ENCODE measurements at regions not wholly inside any gene's neighbourhood (a gene's known extent, or its start where the extent isn't known, plus 50 kb on each side); places are given as distances from the start of the nearest gene placed in this dataset.

DNA sequence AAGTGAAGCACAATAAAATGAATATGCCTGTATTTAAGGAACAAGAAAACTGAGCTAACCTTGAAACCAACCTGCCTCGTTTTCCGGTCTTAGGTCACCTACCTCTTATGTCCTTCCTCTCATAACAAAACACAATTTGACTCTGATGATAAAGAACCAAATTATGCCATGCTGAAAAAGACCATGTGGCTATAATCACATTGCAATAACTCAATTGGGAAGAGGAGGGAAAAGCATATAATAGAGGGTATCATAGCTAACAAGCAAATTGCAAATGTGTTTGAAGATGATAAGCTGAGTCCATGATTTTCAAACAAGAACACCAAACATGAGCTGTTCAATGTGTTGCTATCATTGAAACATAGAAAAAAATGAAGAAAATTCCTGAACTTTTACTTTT lies 260.8 kb downstream of the PLK2 start:
- Histone ChIP-seq H3K27ac (replicated peaks) (no peak overlapping the region), H3K27me3 (ENCODE audit: insufficient read depth, poor library complexity, severe bottlenecking) (no peaks in the 10 kb centered on the region), H3K4me3 (replicated peaks; ENCODE audit: insufficient read depth, low read length) (no peak overlapping the region)
- TF ChIP-seq GABPA (IDR thresholded peaks at IDR 0.05; ENCODE audit: low read depth) (no peak), SPI1 (IDR thresholded peaks at IDR 0.05; ENCODE audit: borderline replicate concordance, low read depth) (no peak), POLR2AphosphoS5 (IDR thresholded peaks at IDR 0.05; ENCODE audit: low read depth) (no peak)
- TF ChIP-seq, protein P1, sequence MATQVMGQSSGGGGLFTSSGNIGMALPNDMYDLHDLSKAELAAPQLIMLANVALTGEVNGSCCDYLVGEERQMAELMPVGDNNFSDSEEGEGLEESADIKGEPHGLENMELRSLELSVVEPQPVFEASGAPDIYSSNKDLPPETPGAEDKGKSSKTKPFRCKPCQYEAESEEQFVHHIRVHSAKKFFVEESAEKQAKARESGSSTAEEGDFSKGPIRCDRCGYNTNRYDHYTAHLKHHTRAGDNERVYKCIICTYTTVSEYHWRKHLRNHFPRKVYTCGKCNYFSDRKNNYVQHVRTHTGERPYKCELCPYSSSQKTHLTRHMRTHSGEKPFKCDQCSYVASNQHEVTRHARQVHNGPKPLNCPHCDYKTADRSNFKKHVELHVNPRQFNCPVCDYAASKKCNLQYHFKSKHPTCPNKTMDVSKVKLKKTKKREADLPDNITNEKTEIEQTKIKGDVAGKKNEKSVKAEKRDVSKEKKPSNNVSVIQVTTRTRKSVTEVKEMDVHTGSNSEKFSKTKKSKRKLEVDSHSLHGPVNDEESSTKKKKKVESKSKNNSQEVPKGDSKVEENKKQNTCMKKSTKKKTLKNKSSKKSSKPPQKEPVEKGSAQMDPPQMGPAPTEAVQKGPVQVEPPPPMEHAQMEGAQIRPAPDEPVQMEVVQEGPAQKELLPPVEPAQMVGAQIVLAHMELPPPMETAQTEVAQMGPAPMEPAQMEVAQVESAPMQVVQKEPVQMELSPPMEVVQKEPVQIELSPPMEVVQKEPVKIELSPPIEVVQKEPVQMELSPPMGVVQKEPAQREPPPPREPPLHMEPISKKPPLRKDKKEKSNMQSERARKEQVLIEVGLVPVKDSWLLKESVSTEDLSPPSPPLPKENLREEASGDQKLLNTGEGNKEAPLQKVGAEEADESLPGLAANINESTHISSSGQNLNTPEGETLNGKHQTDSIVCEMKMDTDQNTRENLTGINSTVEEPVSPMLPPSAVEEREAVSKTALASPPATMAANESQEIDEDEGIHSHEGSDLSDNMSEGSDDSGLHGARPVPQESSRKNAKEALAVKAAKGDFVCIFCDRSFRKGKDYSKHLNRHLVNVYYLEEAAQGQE (IDR thresholded peaks at IDR 0.05; ENCODE audit: insufficient replicate concordance, low read depth) = no peak
- TF ChIP-seq, protein P2, sequence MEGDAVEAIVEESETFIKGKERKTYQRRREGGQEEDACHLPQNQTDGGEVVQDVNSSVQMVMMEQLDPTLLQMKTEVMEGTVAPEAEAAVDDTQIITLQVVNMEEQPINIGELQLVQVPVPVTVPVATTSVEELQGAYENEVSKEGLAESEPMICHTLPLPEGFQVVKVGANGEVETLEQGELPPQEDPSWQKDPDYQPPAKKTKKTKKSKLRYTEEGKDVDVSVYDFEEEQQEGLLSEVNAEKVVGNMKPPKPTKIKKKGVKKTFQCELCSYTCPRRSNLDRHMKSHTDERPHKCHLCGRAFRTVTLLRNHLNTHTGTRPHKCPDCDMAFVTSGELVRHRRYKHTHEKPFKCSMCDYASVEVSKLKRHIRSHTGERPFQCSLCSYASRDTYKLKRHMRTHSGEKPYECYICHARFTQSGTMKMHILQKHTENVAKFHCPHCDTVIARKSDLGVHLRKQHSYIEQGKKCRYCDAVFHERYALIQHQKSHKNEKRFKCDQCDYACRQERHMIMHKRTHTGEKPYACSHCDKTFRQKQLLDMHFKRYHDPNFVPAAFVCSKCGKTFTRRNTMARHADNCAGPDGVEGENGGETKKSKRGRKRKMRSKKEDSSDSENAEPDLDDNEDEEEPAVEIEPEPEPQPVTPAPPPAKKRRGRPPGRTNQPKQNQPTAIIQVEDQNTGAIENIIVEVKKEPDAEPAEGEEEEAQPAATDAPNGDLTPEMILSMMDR (IDR thresholded peaks at IDR 0.05; ENCODE audit: insufficient read depth, low read length) = no peak
- no peak for DNase-seq (ENCODE audit: low read depth in 1 of 2, low spot score in 1 of 2)

DNA sequence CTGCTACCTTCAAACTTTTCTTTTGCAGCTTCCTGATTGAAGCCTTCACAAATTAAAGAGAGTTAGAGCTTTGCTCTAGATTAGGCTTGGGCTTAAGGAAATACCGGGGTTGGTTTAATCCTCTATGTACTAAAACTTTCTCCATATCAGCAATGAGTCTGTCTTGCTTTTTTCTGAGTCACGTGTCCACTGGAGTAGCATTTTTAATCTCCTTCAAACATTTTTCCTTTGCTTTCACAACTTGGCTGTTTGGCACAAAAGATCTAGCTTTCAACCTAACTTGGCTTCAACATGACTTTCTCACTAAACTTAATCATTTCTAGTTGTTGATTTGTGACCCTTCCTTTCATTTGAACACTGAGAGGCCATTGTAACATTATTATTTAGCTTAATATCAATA lies 261.6 kb downstream of the PLK2 start:
- no peak overlapping the region for H3K4me3 ChIP-seq (replicated peaks; ENCODE audit: insufficient read depth, low read length)
- no peak for DNase-seq (ENCODE audit: low read depth in 1 of 2, low spot score in 1 of 2)
- H3K27me3 ChIP-seq (ENCODE audit: insufficient read depth, poor library complexity, severe bottlenecking) = no peaks in the 10 kb centered on the region
- H3K27ac ChIP-seq (replicated peaks) = no peak overlapping the region
- TF ChIP-seq POLR2AphosphoS5 (IDR thresholded peaks at IDR 0.05; ENCODE audit: low read depth) = no peak
- TF ChIP-seq, protein P2 (IDR thresholded peaks at IDR 0.05; ENCODE audit: insufficient read depth, low read length) = no peak
- TF ChIP-seq, protein P1 (IDR thresholded peaks at IDR 0.05; ENCODE audit: insufficient replicate concordance, low read depth) = no peak
- TF ChIP-seq GABPA (IDR thresholded peaks at IDR 0.05; ENCODE audit: low read depth) = no peak
- no peak for TF ChIP-seq SPI1 (IDR thresholded peaks at IDR 0.05; ENCODE audit: borderline replicate concordance, low read depth)

DNA sequence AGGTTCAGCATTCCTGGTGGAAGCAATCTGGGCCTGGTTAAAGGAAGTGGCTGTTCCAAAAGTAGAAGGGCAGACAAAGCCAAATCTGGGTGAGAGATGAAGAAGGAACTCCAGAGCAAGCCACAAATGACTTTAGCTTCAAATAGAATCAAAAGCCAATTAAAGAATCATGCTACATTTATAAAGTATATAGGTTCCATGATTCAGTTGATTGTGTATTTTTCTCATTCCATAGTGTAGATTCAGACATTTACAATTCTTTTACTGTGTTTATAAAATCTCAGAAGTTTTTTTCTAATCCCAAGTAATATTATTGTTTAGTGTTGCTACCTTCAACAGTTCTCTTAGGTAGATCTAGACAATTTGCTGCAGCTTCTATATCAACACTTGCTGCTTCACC lies 262.0 kb downstream of the PLK2 start:
- TF ChIP-seq SPI1 (IDR thresholded peaks at IDR 0.05; ENCODE audit: borderline replicate concordance, low read depth) (no peak), GABPA (IDR thresholded peaks at IDR 0.05; ENCODE audit: low read depth) (no peak), POLR2AphosphoS5 (IDR thresholded peaks at IDR 0.05; ENCODE audit: low read depth) (no peak)
- TF ChIP-seq, protein P2 (IDR thresholded peaks at IDR 0.05; ENCODE audit: insufficient read depth, low read length) = no peak
- TF ChIP-seq, protein P1 (IDR thresholded peaks at IDR 0.05; ENCODE audit: insufficient replicate concordance, low read depth) = no peak
- Histone ChIP-seq H3K27me3 (ENCODE audit: insufficient read depth, poor library complexity, severe bottlenecking) (no peaks in the 10 kb centered on the region), H3K27ac (replicated peaks) (no peak overlapping the region), H3K4me3 (replicated peaks; ENCODE audit: insufficient read depth, low read length) (no peak overlapping the region)
- DNase-seq (ENCODE audit: low read depth in 1 of 2, low spot score in 1 of 2) = no peak
